ENCODE measurements at regions not wholly inside any gene's neighbourhood (a gene's known extent, or its start where the extent isn't known, plus 50 kb on each side); places are given as distances from the start of the nearest gene placed in this dataset.

- no peak for DNase-seq
These were observed 223.3 kb downstream of the SEC61B start for GRCh38 chr9:99445371-99445891.

- DNase-seq: no peak
These were observed 223.8 kb downstream of the SEC61B start for GRCh38 chr9:99445920-99446319.

GRCh38 chr9:99447951-99448350 is 225.9 kb downstream of the SEC61B start:
- no peak for DNase-seq

- no peak for DNase-seq
These were observed 227.6 kb downstream of the SEC61B start for GRCh38 chr9:99449726-99450125.

- no peak for DNase-seq
These were observed 229.1 kb downstream of the SEC61B start for GRCh38 chr9:99451112-99451606.

GRCh38 chr9:99457406-99457805 is 235.3 kb downstream of the SEC61B start:
- DNase-seq: no peak

- DNase-seq: no peak
These were observed 235.9 kb downstream of the SEC61B start for GRCh38 chr9:99457981-99458380.

- DNase-seq: no peak
These were observed 237.8 kb downstream of the SEC61B start for GRCh38 chr9:99459919-99460318.

GRCh38 chr9:99463131-99463530 is 241.0 kb downstream of the SEC61B start:
- DNase-seq: no peak

GRCh38 chr9:99464568-99464967 is 242.5 kb downstream of the SEC61B start:
- DNase-seq: no peak

- no peak for DNase-seq
These were observed 243.3 kb downstream of the SEC61B start for GRCh38 chr9:99465231-99465907.

- no peak for DNase-seq
These were observed 244.0 kb downstream of the SEC61B start for GRCh38 chr9:99466104-99466503.

- no peak for DNase-seq
These were observed 244.7 kb downstream of the SEC61B start for GRCh38 chr9:99466781-99467180.

GRCh38 chr9:99471033-99471432 is 249.0 kb downstream of the SEC61B start:
- no peak for DNase-seq

GRCh38 chr9:99472240-99472915 is 250.3 kb downstream of the SEC61B start:
- DNase-seq: no peak

- DNase-seq: no peak
These were observed 250.8 kb downstream of the SEC61B start for GRCh38 chr9:99472916-99473245.

- no peak for DNase-seq
These were observed 252.1 kb downstream of the SEC61B start for GRCh38 chr9:99474186-99474585.

- no peak for DNase-seq
These were observed 253.5 kb downstream of the SEC61B start for GRCh38 chr9:99475401-99476065.

- no peak for DNase-seq
These were observed 256.5 kb downstream of the SEC61B start for GRCh38 chr9:99478469-99479027.

GRCh38 chr9:99479929-99480328 is 257.8 kb downstream of the SEC61B start:
- DNase-seq: no peak

GRCh38 chr9:99485459-99485858 is 263.4 kb downstream of the SEC61B start:
- no peak for DNase-seq

GRCh38 chr9:99486684-99487083 is 264.6 kb downstream of the SEC61B start:
- no peak for DNase-seq

Data from NCI-H748 treated with DMSO at 0.1 percent for 48 hours (cell line).